RPMI7951 (cell line): ENCODE measurements at regions not wholly inside any gene's neighbourhood (a gene's known extent, or its start where the extent isn't known, plus 50 kb on each side); places are given as distances from the start of the nearest gene placed in this dataset.
A peak's percentile ranks its signal among the peaks of the same experiment; 100 is the strongest.

Experiments used
- DNase-seq: peaks from one replicate; pipeline ENCODE4 v3.0.0-alpha.2; 2012; ENCODE audit warnings: low read depth

- no peak for DNase-seq
These were observed 135.1 kb upstream of the CHST15 start for GRCh38 chr10:124228471-124228870.

GRCh38 chr10:124227988-124228387 is 134.6 kb upstream of the CHST15 start:
- no peak for DNase-seq

GRCh38 chr10:124227055-124227975 is 133.9 kb upstream of the CHST15 start:
- DNase-seq = no peak

- no peak for DNase-seq
These were observed 133.1 kb upstream of the CHST15 start for GRCh38 chr10:124226271-124227054.

- DNase-seq = no peak
These were observed 132.3 kb upstream of the CHST15 start for GRCh38 chr10:124225467-124226270.

GRCh38 chr10:124225029-124225466 is 131.7 kb upstream of the CHST15 start:
- DNase-seq = peak; percentile 19

- peak; percentile 82 for DNase-seq
These were observed 131.1 kb upstream of the CHST15 start for GRCh38 chr10:124224331-124225028.

- DNase-seq = no peak
These were observed 130.3 kb upstream of the CHST15 start for GRCh38 chr10:124223711-124224085.

GRCh38 chr10:124222988-124223710 is 129.8 kb upstream of the CHST15 start:
- DNase-seq = no peak

- peak; percentile 35 for DNase-seq
These were observed 129.1 kb upstream of the CHST15 start for GRCh38 chr10:124222318-124222987.

- peak; percentile 88 for DNase-seq
These were observed 128.2 kb upstream of the CHST15 start for GRCh38 chr10:124221356-124222317.

GRCh38 chr10:124220971-124221355 is 127.6 kb upstream of the CHST15 start:
- DNase-seq = peak; percentile 68

GRCh38 chr10:124220547-124220946 is 127.1 kb upstream of the CHST15 start:
- DNase-seq = no peak

GRCh38 chr10:124219655-124220054 is 126.3 kb upstream of the CHST15 start:
- no peak for DNase-seq

GRCh38 chr10:124219062-124219461 is 125.7 kb upstream of the CHST15 start:
- DNase-seq = no peak

- DNase-seq = no peak
These were observed 124.8 kb upstream of the CHST15 start for GRCh38 chr10:124217906-124218804.

GRCh38 chr10:124217031-124217430 is 123.6 kb upstream of the CHST15 start:
- DNase-seq = no peak
